Neural crest cell (in vitro differentiated cells): ENCODE measurements at regions not wholly inside any gene's neighbourhood (a gene's known extent, or its start where the extent isn't known, plus 50 kb on each side); places are given as distances from the start of the nearest gene placed in this dataset.

ENCODE experiments used
- DNase-seq: peaks from one replicate; pipeline ENCODE4 v3.0.0; 2021; ENCODE audit warnings: low read depth, mixed read lengths, low spot score
- H3K27ac Mint-ChIP-seq: one replicate; pipeline ENCODE4 v1.8.0; 2021; ENCODE audit warnings: mild to moderate bottlenecking, mixed read lengths; ENCODE audit not compliant: unreplicated experiment
- H3K27me3 Mint-ChIP-seq: 2 replicates; pipeline ENCODE4 v1.8.0; 2021; ENCODE audit warnings: low read depth, mild to moderate bottlenecking, mixed read lengths
- H3K36me3 Mint-ChIP-seq: 2 replicates; pipeline ENCODE4 v1.8.0; 2021; ENCODE audit warnings: low read depth, mild to moderate bottlenecking, mixed read lengths
- H3K4me1 Mint-ChIP-seq: 2 replicates; pipeline ENCODE4 v1.8.0; 2021; ENCODE audit warnings: mixed read lengths
- H3K4me3 Mint-ChIP-seq: one replicate; pipeline ENCODE4 v1.8.0; 2021; ENCODE audit warnings: mild to moderate bottlenecking, mixed read lengths
- H3K9me3 Mint-ChIP-seq: 2 replicates; pipeline ENCODE4 v1.8.0; 2021; ENCODE audit warnings: mixed read lengths
- CTCF ChIP-seq: fragments of 200-600 bp; sonication (generic); conservative IDR thresholded peaks from 2 replicates; pipeline ENCODE4 v1.5.0; 2021; ENCODE audit warnings: antibody characterized with exemption, mild to moderate bottlenecking

- H3K27me3 Mint-ChIP-seq = no peaks in the 10 kb centered on the region
- H3K9me3 Mint-ChIP-seq = peaks cover 13% of the 10 kb centered on the region
These were observed 182.1 kb upstream of the ZEB2 start for GRCh38 chr2:144702051-144702450.

DNA sequence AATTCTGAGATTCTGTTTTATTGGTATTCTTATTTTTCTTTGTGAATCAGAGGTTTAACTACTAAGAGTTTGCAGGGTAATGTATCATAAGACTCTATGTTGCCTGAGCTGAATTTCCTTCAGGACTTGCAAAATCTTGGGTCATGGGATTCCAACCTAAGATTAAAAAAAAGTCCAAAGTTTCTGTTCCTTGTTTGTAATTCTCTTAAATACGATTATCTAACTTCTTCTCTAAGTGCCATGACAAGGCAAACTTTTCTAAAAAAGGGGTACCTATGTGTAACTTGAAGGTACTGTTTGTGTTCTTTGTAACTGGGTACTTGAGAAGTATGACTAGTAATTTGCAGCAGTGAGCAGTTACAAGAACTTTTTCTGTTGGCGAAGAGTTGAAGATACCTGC lies 181.3 kb upstream of the ZEB2 start:
- peaks cover 2% of the 10 kb centered on the region for H3K36me3 Mint-ChIP-seq
- H3K9me3 Mint-ChIP-seq = peaks cover 16% of the 10 kb centered on the region
- H3K4me1 Mint-ChIP-seq = no peaks in the 10 kb centered on the region
- TF ChIP-seq CTCF = no peak
- no peak overlapping the region for H3K27ac Mint-ChIP-seq
- no peak overlapping the region for H3K4me3 Mint-ChIP-seq
- no peak for DNase-seq
- no peaks in the 10 kb centered on the region for H3K27me3 Mint-ChIP-seq

More at GRCh38 chr2:144702051-144702450, 182.1 kb upstream of the ZEB2 start:
- DNase-seq = no peak
- Mint-ChIP-seq H3K4me3 (no peak overlapping the region), H3K36me3 (peaks cover 2% of the 10 kb centered on the region), H3K4me1 (no peaks in the 10 kb centered on the region), H3K27ac (no peak overlapping the region)
- no peak for TF ChIP-seq CTCF

DNA sequence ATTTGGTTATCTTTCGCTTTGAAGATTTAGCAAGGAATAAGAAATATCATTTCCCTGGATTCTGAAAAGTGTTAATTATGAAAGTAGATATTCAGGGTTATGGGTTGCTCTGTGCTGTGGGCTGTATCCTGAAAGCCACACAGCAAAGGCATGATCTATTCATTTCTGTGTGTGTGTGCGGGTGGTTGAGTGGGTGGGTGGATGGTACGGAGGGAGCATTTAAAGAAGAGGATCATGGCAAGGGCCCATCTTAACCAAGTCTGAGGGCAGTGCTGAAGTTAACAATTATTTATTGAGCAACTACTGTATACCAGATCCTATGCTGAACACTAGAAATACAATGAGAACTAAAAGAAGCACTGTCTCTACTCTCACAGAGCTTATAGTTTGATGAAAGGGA lies 178.2 kb upstream of the ZEB2 start:
- no peak for TF ChIP-seq CTCF
- no peak for DNase-seq
- Mint-ChIP-seq H3K4me3 (no peak overlapping the region), H3K27me3 (no peaks in the 10 kb centered on the region), H3K27ac (no peak overlapping the region), H3K4me1 (no peaks in the 10 kb centered on the region), H3K36me3 (peaks cover 2% of the 10 kb centered on the region), H3K9me3 (peaks cover 17% of the 10 kb centered on the region)

DNA sequence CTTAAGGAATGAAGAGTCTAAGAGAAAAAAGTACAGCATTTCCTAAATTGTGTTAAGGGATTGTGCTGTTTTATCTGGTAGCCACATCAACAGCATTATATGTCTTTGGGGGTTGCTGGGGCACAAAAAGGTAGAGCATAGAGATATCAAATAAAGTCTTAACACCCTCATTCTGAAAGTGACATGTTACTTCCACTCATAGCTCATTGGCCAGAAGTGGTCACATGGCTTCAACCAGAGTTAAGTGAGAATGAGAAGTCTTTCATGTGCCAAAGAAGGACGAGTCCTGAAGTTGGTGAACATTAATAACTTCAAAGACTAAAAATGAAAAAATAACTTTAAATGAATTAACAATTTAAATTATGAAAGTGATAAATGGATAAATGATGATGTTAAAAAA lies 175.7 kb upstream of the ZEB2 start:
- no peak for DNase-seq
- Mint-ChIP-seq H3K9me3 (peaks cover 11% of the 10 kb centered on the region), H3K27ac (no peak overlapping the region), H3K4me3 (no peak overlapping the region), H3K4me1 (no peaks in the 10 kb centered on the region), H3K27me3 (no peaks in the 10 kb centered on the region), H3K36me3 (no peaks in the 10 kb centered on the region)
- no peak for TF ChIP-seq CTCF

GRCh38 chr2:144694456-144694855 lies 174.5 kb upstream of the ZEB2 start:
- Mint-ChIP-seq H3K4me3 (no peak overlapping the region), H3K36me3 (no peaks in the 10 kb centered on the region), H3K27ac (no peak overlapping the region), H3K4me1 (no peaks in the 10 kb centered on the region), H3K9me3 (peaks cover 5% of the 10 kb centered on the region), H3K27me3 (no peaks in the 10 kb centered on the region)
- no peak for DNase-seq
- TF ChIP-seq CTCF = no peak

GRCh38 chr2:144693179-144693578 lies 173.3 kb upstream of the ZEB2 start:
- H3K4me3 Mint-ChIP-seq = no peak overlapping the region
- DNase-seq = no peak
- peaks cover 5% of the 10 kb centered on the region for H3K9me3 Mint-ChIP-seq
- no peak overlapping the region for H3K27ac Mint-ChIP-seq
- H3K27me3 Mint-ChIP-seq = no peaks in the 10 kb centered on the region
- TF ChIP-seq CTCF = no peak
- no peaks in the 10 kb centered on the region for H3K4me1 Mint-ChIP-seq
- no peaks in the 10 kb centered on the region for H3K36me3 Mint-ChIP-seq
